Endothelial cell of umbilical vein (primary cell): ENCODE measurements at regions not wholly inside any gene's neighbourhood (a gene's known extent, or its start where the extent isn't known, plus 50 kb on each side); places are given as distances from the start of the nearest gene placed in this dataset.
A peak's percentile ranks its signal among the peaks of the same experiment; 100 is the strongest.

Experiments
- BruUV-seq: library from RNA; stranded (reverse); fragments of 400-500 nt; replicated peaks from 2 replicates; lab custom pipeline; 2021; lab: Mats Ljungman, UMichigan
- CTCF ChIA-PET: fragments of 300-600, 350-600 bp; sonication (Branson Sonifier 250); formaldehyde crosslinking; loops from one replicate; lab custom pipeline; 2021; ENCODE audit warnings: antibody characterized with exemption, inconsistent platforms; lab: Charles Lee
- POLR2A ChIA-PET: fragments of 300-600, 350-600 bp; sonication (Branson Sonifier 250); formaldehyde crosslinking; loops from one replicate; lab custom pipeline; 2021; ENCODE audit warnings: antibody characterized with exemption, inconsistent platforms; lab: Charles Lee
- DNase-seq: peaks from one replicate; pipeline ENCODE4 v3.0.0-alpha.2; 2011; ENCODE audit warnings: low read depth, low spot score
- FAIRE-seq: peaks from 2 replicates; lab custom pipeline; 2011; peaks lifted over from hg19 to GRCh38; lab: Jason Lieb, UNC
- H2AFZ ChIP-seq: 2 replicates; pipeline ENCODE4 v1.6.0; 2012; ENCODE audit warnings: low read depth, low read length, control low read depth, inconsistent platforms
- H3K27ac ChIP-seq: 2 replicates; pipeline ENCODE4 v1.5.1; 2011; ENCODE audit warnings: low read depth, mild to moderate bottlenecking, control low read depth, low read length, moderate library complexity; ENCODE audit not compliant: insufficient read depth
- H3K27me3 ChIP-seq, 2 experiments: 2 replicates each; pipeline versions ENCODE4 v1.6.0 to v1.6.1; 2011; ENCODE audit warnings: low read length in 2 of 2, mixed read lengths in 1 of 2; ENCODE audit not compliant: control insufficient read depth in 2 of 2, insufficient read depth in 2 of 2
- H3K36me3 ChIP-seq, 2 experiments: 2 replicates in 1 of 2; 3 replicates in 1 of 2; pipeline ENCODE4 v1.5.1; 2011; ENCODE audit warnings: low read length in 2 of 2, mild to moderate bottlenecking in 1 of 2, moderate library complexity in 1 of 2; ENCODE audit not compliant: control insufficient read depth in 2 of 2, insufficient read depth in 2 of 2; ENCODE audit errors: extremely low read depth in 1 of 2
- H3K4me1 ChIP-seq: 3 replicates; pipeline ENCODE4 v1.5.1; 2011; ENCODE audit warnings: mild to moderate bottlenecking, low read length; ENCODE audit not compliant: control insufficient read depth, insufficient read depth; ENCODE audit errors: extremely low read depth
- H3K4me2 ChIP-seq: 2 replicates; pipeline ENCODE4 v1.6.1; 2011; ENCODE audit warnings: low read length, control low read depth, mixed read lengths; ENCODE audit not compliant: insufficient read depth
- H3K4me3 ChIP-seq, 3 experiments: fragments of 200-600 bp in 1 of 3; sonication (generic), shearing (Covaris generic) in 1 of 3; replicated peaks in 1 of 3; 2 replicates each; pipeline ENCODE4 v1.5.1; 2011 to 2016; ENCODE audit warnings: control low read depth in 3 of 3, low read length in 3 of 3, mild to moderate bottlenecking in 2 of 3, inconsistent platforms in 1 of 3, low read depth in 1 of 3, moderate library complexity in 1 of 3; ENCODE audit not compliant: insufficient read depth in 1 of 3
- H3K79me2 ChIP-seq: 2 replicates; pipeline ENCODE4 v1.6.0; 2012; ENCODE audit warnings: low read length, inconsistent platforms; ENCODE audit not compliant: control insufficient read depth, insufficient read depth
- H3K9ac ChIP-seq: replicated peaks from 2 replicates; pipeline ENCODE3; 2011; ENCODE audit warnings: low read length, control low read depth; ENCODE audit not compliant: insufficient read depth; ENCODE audit errors: extremely low read depth
- H3K9me1 ChIP-seq: replicated peaks from 3 replicates; pipeline ENCODE4 v1.6.0; 2011; ENCODE audit warnings: mild to moderate bottlenecking, low read length; ENCODE audit not compliant: control insufficient read depth, insufficient read depth; ENCODE audit errors: extremely low read depth
- H3K9me3 ChIP-seq: replicated peaks from 2 replicates; pipeline ENCODE4 v1.5.1; 2012; ENCODE audit warnings: low read length, inconsistent platforms; ENCODE audit not compliant: control insufficient read depth, insufficient read depth
- H4K20me1 ChIP-seq: replicated peaks from 2 replicates; pipeline ENCODE3; 2011; ENCODE audit warnings: mild to moderate bottlenecking, low read length; ENCODE audit not compliant: control insufficient read depth, insufficient read depth; ENCODE audit errors: extremely low read depth
- EZH2 ChIP-seq: IDR thresholded peaks from 2 replicates; pipeline ENCODE4 v1.6.1; 2012; ENCODE audit warnings: borderline replicate concordance, low read depth, mild to moderate bottlenecking, moderate library complexity, low read length, inconsistent platforms; ENCODE audit not compliant: severe bottlenecking
- FOS ChIP-seq: IDR thresholded peaks from 2 replicates; pipeline ENCODE4 v1.6.1; 2011; ENCODE audit warnings: mild to moderate bottlenecking, low read length, moderate library complexity, borderline replicate concordance; ENCODE audit not compliant: insufficient read depth
- GATA2 ChIP-seq: IDR thresholded peaks from 2 replicates; pipeline ENCODE4 v1.7.0; 2011; ENCODE audit warnings: low read depth, mild to moderate bottlenecking, moderate library complexity, mixed read lengths, low read length; ENCODE audit not compliant: insufficient read length, insufficient read depth
- JUN ChIP-seq: IDR thresholded peaks from 2 replicates; pipeline ENCODE4 v1.6.1; 2011; ENCODE audit warnings: borderline replicate concordance, low read depth; ENCODE audit not compliant: insufficient read length, insufficient read depth
- MYC ChIP-seq: IDR thresholded peaks from one replicate; pipeline ENCODE4 v1.6.1; 2011; ENCODE audit warnings: mild to moderate bottlenecking, low read depth, low read length
- POLR2A ChIP-seq: IDR thresholded peaks from 2 replicates; pipeline ENCODE4 v1.6.1; 2012; ENCODE audit warnings: low read depth, mild to moderate bottlenecking, control low read depth, low read length
- POLR2AphosphoS5 ChIP-seq: IDR thresholded peaks from 2 replicates; pipeline ENCODE4 v1.6.1; 2012; ENCODE audit warnings: low read depth, mild to moderate bottlenecking, control low read depth, low read length, moderate library complexity; ENCODE audit not compliant: insufficient read depth
- dilution Hi-C: fragments of 300-500 bp; cut with MboI; formaldehyde crosslinking; loops from one replicate; pipeline ENCODE4 v1.15.0; 2019; ENCODE audit warnings: low sequenced_read_pairs; ENCODE audit not compliant: extremely low pct_ligation_motif_present
- intact Hi-C: fragments of 100-400 bp; cut with micrococcal nuclease; formaldehyde crosslinking; loops from one replicate; pipeline ENCODE4 v1.10.0; 2022
- TF ChIP-seq, protein P1 (sequence below): IDR thresholded peaks from 2 replicates; pipeline ENCODE4 v1.6.1; 2011; ENCODE audit not compliant: insufficient read depth, insufficient read length
- TF ChIP-seq, protein P2 (sequence below), 2 donors: IDR thresholded peaks; 1 replicate in 1 of 2; 2 replicates in 1 of 2; pipeline ENCODE4 v1.5.1; 2011; ENCODE audit warnings: low read length in 2 of 2, mild to moderate bottlenecking in 2 of 2, moderate library complexity in 2 of 2, control low read depth in 1 of 2, inconsistent platforms in 1 of 2, low read depth in 1 of 2; ENCODE audit not compliant: insufficient read depth in 1 of 2; ENCODE audit errors: extremely low read depth in 1 of 2

- Histone ChIP-seq H3K4me2 (no peak overlapping the region), H3K36me3 (no peaks in the 10 kb centered on the region), H3K4me3 (no peak overlapping the region), H3K9me3 (no peaks in the 10 kb centered on the region), H3K27ac (no peak overlapping the region), H3K27me3 (peaks cover 11 to 14% of the 10 kb centered on the region in 2 experiments), H3K9me1 (no peaks in the 10 kb centered on the region), H3K4me1 (no peaks in the 10 kb centered on the region), H3K79me2 (no peaks in the 10 kb centered on the region), H4K20me1 (no peaks in the 10 kb centered on the region), H3K9ac (no peak overlapping the region), H2AFZ (no peak overlapping the region)
- intact Hi-C loops (no loop called here), dilution Hi-C loops (no loop called here)
- no peak for TF ChIP-seq POLR2A
- TF ChIP-seq GATA2, result no peak
- TF ChIP-seq, protein P1, sequence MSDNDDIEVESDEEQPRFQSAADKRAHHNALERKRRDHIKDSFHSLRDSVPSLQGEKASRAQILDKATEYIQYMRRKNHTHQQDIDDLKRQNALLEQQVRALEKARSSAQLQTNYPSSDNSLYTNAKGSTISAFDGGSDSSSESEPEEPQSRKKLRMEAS, result no peak
- ChIA-PET POLR2A (no interaction called here), CTCF (no interaction called here)
- no peak for DNase-seq
- no TSS peak for BruUV-seq
- no peak for FAIRE-seq
These were observed 61.8 kb downstream of the MRPL57 start for GRCh38 chr13:21238267-21238666.

DNA sequence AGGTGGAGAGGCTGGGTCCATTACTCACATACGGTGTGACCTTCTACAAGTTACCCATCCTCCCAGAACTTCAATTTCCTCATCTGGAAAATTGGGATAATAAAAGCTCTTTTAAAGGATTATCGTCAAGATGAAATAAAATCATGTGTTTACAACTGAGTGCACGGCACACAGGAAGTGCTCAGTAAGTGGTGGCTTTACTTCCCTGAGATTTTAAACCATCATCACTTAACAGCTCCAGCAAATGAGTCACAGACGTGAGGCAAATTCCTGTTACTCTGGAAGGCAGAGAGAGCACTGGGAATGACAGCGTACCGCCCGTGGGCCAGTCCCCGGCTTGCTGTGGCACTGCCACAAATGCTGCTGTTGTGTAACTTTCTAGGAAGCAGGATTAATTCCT is 64.1 kb downstream of the MRPL57 start:
- intact Hi-C loops (no loop called here), dilution Hi-C loops (no loop called here)
- no peak overlapping the region for H3K9ac ChIP-seq
- DNase-seq, result peak; percentile 13
- no peak for TF ChIP-seq EZH2
- TF ChIP-seq, protein P1, result no peak
- TF ChIP-seq FOS, result no peak
- no peak for TF ChIP-seq JUN
- TF ChIP-seq POLR2AphosphoS5, result no peak
- no peak for TF ChIP-seq POLR2A
- TF ChIP-seq, protein P2, sequence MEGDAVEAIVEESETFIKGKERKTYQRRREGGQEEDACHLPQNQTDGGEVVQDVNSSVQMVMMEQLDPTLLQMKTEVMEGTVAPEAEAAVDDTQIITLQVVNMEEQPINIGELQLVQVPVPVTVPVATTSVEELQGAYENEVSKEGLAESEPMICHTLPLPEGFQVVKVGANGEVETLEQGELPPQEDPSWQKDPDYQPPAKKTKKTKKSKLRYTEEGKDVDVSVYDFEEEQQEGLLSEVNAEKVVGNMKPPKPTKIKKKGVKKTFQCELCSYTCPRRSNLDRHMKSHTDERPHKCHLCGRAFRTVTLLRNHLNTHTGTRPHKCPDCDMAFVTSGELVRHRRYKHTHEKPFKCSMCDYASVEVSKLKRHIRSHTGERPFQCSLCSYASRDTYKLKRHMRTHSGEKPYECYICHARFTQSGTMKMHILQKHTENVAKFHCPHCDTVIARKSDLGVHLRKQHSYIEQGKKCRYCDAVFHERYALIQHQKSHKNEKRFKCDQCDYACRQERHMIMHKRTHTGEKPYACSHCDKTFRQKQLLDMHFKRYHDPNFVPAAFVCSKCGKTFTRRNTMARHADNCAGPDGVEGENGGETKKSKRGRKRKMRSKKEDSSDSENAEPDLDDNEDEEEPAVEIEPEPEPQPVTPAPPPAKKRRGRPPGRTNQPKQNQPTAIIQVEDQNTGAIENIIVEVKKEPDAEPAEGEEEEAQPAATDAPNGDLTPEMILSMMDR (IDR thresholded peaks at IDR 0.05; ENCODE audit: extremely low read depth in 1 of 2, insufficient read depth in 1 of 2, low read depth in 1 of 2, low read length in 2 of 2), result no peak
- TF ChIP-seq GATA2, result no peak
- TF ChIP-seq MYC, result no peak
- FAIRE-seq, result peak; percentile 40
- H2AFZ ChIP-seq, result peak overlapping the region; percentile 51
- no peaks in the 10 kb centered on the region for H3K36me3 ChIP-seq
- H3K4me3 ChIP-seq, result no peak overlapping the region
- ChIA-PET CTCF (interaction anchor here (1.2 kb wide), 1 partner anchor 9 kb away, joined by 4 read pairs; no protein-coding TSS in a partner anchor), POLR2A (no interaction called here)
- no peak overlapping the region for H3K4me2 ChIP-seq
- H3K4me1 ChIP-seq, result no peaks in the 10 kb centered on the region
- no peaks in the 10 kb centered on the region for H3K9me3 ChIP-seq
- peaks cover 4% of the 10 kb centered on the region in 2 experiments for H3K27me3 ChIP-seq
- no peak overlapping the region for H3K27ac ChIP-seq
- no peaks in the 10 kb centered on the region for H4K20me1 ChIP-seq
- H3K9me1 ChIP-seq, result no peaks in the 10 kb centered on the region
- BruUV-seq, result no TSS peak
- H3K79me2 ChIP-seq, result no peaks in the 10 kb centered on the region
